HEK293 (cell line): ENCODE measurements at regions not wholly inside any gene's neighbourhood (a gene's known extent, or its start where the extent isn't known, plus 50 kb on each side); places are given as distances from the start of the nearest gene placed in this dataset.

Experiments
- CTCF ChIP-seq: fragments of 450-650 bp; formaldehyde crosslinking; IDR thresholded peaks from 2 replicates; pipeline ENCODE4 v1.5.1; 2016; ENCODE audit warnings: missing biosample characterization, missing genetic modification characterization
- ZBTB21 ChIP-seq: fragments of 450-650 bp; formaldehyde crosslinking; IDR thresholded peaks from 2 replicates; pipeline ENCODE4 v1.5.1; 2017; ENCODE audit warnings: missing biosample characterization, missing genetic modification characterization
- ZNF138 ChIP-seq: fragments of 450-650 bp; formaldehyde crosslinking; IDR thresholded peaks from 2 replicates; pipeline ENCODE4 v1.5.1; 2016; ENCODE audit warnings: missing biosample characterization, missing genetic modification characterization, borderline replicate concordance
- ZNF660 ChIP-seq: fragments of 450-650 bp; IDR thresholded peaks from 2 replicates; pipeline ENCODE4 v1.5.1; 2018; ENCODE audit warnings: missing biosample characterization, mild to moderate bottlenecking, missing genetic modification characterization
- ZNF768 ChIP-seq: fragments of 450-650 bp; formaldehyde crosslinking; IDR thresholded peaks from 2 replicates; pipeline ENCODE4 v1.5.1; 2018; ENCODE audit warnings: missing biosample characterization, mild to moderate bottlenecking, missing genetic modification characterization
- ZSCAN16 ChIP-seq: fragments of 450-650 bp; formaldehyde crosslinking; IDR thresholded peaks from 2 replicates; pipeline ENCODE4 v1.5.1; 2016; ENCODE audit warnings: missing biosample characterization, missing genetic modification characterization
- ZSCAN30 ChIP-seq: fragments of 450-650 bp; IDR thresholded peaks from 2 replicates; pipeline ENCODE4 v1.5.1; 2018; ENCODE audit warnings: missing biosample characterization, mild to moderate bottlenecking, missing genetic modification characterization, moderate library complexity
- TF ChIP-seq, protein P1 (sequence below): fragments of 450-650 bp; formaldehyde crosslinking; IDR thresholded peaks from 2 replicates; pipeline ENCODE4 v1.5.1; 2016; ENCODE audit warnings: missing biosample characterization, missing genetic modification characterization
- TF ChIP-seq, protein P2 (sequence below): fragments of 450-650 bp; formaldehyde crosslinking; IDR thresholded peaks from 2 replicates; pipeline ENCODE4 v1.5.1; 2016; ENCODE audit warnings: missing biosample characterization, missing genetic modification characterization

GRCh38 chr10:58028597-58029366, 238.9 kb downstream of the IPMK start:
- TF ChIP-seq CTCF (tag by site-specific recombination) (no peak), ZBTB21 (tag by site-specific recombination) (no peak), ZNF138 (tag by site-specific recombination) (no peak), ZNF768 (tag by site-specific recombination) (no peak), ZNF660 (tag by site-specific recombination) (no peak), ZSCAN16 (tag by site-specific recombination) (no peak), ZSCAN30 (no peak)
- TF ChIP-seq, protein P1, sequence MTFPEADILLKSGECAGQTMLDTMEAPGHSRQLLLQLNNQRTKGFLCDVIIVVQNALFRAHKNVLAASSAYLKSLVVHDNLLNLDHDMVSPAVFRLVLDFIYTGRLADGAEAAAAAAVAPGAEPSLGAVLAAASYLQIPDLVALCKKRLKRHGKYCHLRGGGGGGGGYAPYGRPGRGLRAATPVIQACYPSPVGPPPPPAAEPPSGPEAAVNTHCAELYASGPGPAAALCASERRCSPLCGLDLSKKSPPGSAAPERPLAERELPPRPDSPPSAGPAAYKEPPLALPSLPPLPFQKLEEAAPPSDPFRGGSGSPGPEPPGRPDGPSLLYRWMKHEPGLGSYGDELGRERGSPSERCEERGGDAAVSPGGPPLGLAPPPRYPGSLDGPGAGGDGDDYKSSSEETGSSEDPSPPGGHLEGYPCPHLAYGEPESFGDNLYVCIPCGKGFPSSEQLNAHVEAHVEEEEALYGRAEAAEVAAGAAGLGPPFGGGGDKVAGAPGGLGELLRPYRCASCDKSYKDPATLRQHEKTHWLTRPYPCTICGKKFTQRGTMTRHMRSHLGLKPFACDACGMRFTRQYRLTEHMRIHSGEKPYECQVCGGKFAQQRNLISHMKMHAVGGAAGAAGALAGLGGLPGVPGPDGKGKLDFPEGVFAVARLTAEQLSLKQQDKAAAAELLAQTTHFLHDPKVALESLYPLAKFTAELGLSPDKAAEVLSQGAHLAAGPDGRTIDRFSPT (tag by site-specific recombination): no peak
- TF ChIP-seq, protein P2, sequence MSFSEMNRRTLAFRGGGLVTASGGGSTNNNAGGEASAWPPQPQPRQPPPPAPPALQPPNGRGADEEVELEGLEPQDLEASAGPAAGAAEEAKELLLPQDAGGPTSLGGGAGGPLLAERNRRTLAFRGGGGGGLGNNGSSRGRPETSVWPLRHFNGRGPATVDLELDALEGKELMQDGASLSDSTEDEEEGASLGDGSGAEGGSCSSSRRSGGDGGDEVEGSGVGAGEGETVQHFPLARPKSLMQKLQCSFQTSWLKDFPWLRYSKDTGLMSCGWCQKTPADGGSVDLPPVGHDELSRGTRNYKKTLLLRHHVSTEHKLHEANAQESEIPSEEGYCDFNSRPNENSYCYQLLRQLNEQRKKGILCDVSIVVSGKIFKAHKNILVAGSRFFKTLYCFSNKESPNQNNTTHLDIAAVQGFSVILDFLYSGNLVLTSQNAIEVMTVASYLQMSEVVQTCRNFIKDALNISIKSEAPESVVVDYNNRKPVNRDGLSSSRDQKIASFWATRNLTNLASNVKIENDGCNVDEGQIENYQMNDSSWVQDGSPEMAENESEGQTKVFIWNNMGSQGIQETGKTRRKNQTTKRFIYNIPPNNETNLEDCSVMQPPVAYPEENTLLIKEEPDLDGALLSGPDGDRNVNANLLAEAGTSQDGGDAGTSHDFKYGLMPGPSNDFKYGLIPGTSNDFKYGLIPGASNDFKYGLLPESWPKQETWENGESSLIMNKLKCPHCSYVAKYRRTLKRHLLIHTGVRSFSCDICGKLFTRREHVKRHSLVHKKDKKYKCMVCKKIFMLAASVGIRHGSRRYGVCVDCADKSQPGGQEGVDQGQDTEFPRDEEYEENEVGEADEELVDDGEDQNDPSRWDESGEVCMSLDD: no peak
